HCT116 (cell line): ENCODE measurements at regions not wholly inside any gene's neighbourhood (a gene's known extent, or its start where the extent isn't known, plus 50 kb on each side); places are given as distances from the start of the nearest gene placed in this dataset.

Source experiments
- ATAC-seq: fragments of 200-7000 bp; cut with Tn5 transposase; 2 replicates; pipeline ENCODE4 v1.9.1; 2020; ENCODE audit warnings: mild to moderate bottlenecking, moderate library complexity
- BruUV-seq: library from RNA; stranded (reverse); fragments of 400-500 nt; replicated peaks from 2 replicates; lab custom pipeline; 2021; lab: Mats Ljungman, UMichigan
- CTCF ChIA-PET: fragments of 300-600 bp; sonication (Branson Sonifier 250); formaldehyde crosslinking; loops from one replicate; lab custom pipeline; 2021; ENCODE audit warnings: antibody characterized with exemption; lab: Charles Lee
- POLR2A ChIA-PET: fragments of 300-600, 350-600 bp; sonication (Branson Sonifier 250); formaldehyde crosslinking; loops from one replicate; lab custom pipeline; 2021; ENCODE audit warnings: antibody characterized with exemption; lab: Charles Lee
- RAD21 ChIA-PET, 2 experiments: fragments of 300-600 bp; sonication (Branson Sonifier 250); formaldehyde crosslinking; loops; one replicate each; lab custom pipeline; 2023; ENCODE audit warnings: low total read pairs in 2 of 2; ENCODE audit not compliant: uncharacterized antibody in 2 of 2, unreplicated experiment in 2 of 2, low non-redundant PET in 1 of 2; lab: Charles Lee
- DNase-seq: peaks from one replicate; pipeline ENCODE4 v3.0.0-alpha.2; 2010; ENCODE audit warnings: low read depth, low spot score
- H2AFZ ChIP-seq: fragments of 200-600 bp; shearing (Covaris generic), sonication (generic); 2 replicates; pipeline ENCODE4 v1.6.1; 2017; ENCODE audit warnings: low read depth, mixed run types, mixed read lengths, antibody characterized with exemption, low read length; ENCODE audit not compliant: poor library complexity, severe bottlenecking
- H3K27ac ChIP-seq: 2 replicates; pipeline ENCODE4 v1.5.1; 2012; ENCODE audit warnings: low read depth, low read length
- H3K27me3 ChIP-seq: fragments of 200-600 bp; sonication (generic); 2 replicates; pipeline ENCODE4 v1.6.1; 2016; ENCODE audit warnings: mixed run types, low read length, mixed read lengths; ENCODE audit not compliant: insufficient read depth
- H3K36me3 ChIP-seq, 2 experiments: fragments of 200-500 bp in 1 of 2; fragments of 200-600 bp in 1 of 2; sonication (Bioruptor generic) in 1 of 2; sonication (generic) in 1 of 2; 2 replicates each; pipeline versions ENCODE4 v1.5.1 to v1.6.1; 2014 to 2016; ENCODE audit warnings: low read length in 2 of 2, inconsistent platforms in 1 of 2, mixed read lengths in 1 of 2, mixed run types in 1 of 2; ENCODE audit not compliant: insufficient read depth in 2 of 2, control insufficient read depth in 1 of 2
- H3K4me1 ChIP-seq, 2 experiments: fragments of 200-600 bp in 1 of 2; sonication (generic) in 1 of 2; 2 replicates each; pipeline versions ENCODE4 v1.5.1 to v1.6.1; 2012 to 2017; ENCODE audit warnings: low read length in 2 of 2, inconsistent platforms in 1 of 2, mild to moderate bottlenecking in 1 of 2, mixed read lengths in 1 of 2, mixed run types in 1 of 2, moderate library complexity in 1 of 2; ENCODE audit not compliant: insufficient read depth in 2 of 2, control insufficient read depth in 1 of 2
- H3K4me2 ChIP-seq: fragments of 200-600 bp; sonication (generic); 2 replicates; pipeline ENCODE4 v1.6.1; 2017; ENCODE audit warnings: mixed run types, low read length, mixed read lengths
- H3K4me3 ChIP-seq, 2 experiments: fragments of 200-600 bp in 1 of 2; sonication (generic) in 1 of 2; replicated peaks in 1 of 2; 2 replicates each; pipeline ENCODE4 v1.5.1; 2011 to 2016; ENCODE audit warnings: low read length in 2 of 2, control low read depth in 1 of 2, low read depth in 1 of 2, mild to moderate bottlenecking in 1 of 2, mixed read lengths in 1 of 2, mixed run types in 1 of 2
- H3K79me2 ChIP-seq: fragments of 200-600 bp; sonication (generic); 2 replicates; pipeline ENCODE4 v1.6.1; 2017; ENCODE audit warnings: mild to moderate bottlenecking, mixed run types, low read length, moderate library complexity, mixed read lengths; ENCODE audit not compliant: insufficient read depth
- H3K9ac ChIP-seq: fragments of 200-600 bp; sonication (generic); 2 replicates; pipeline ENCODE4 v1.6.1; 2016; ENCODE audit warnings: low read length, mixed read lengths
- H3K9me2 ChIP-seq: fragments of 200-600 bp; sonication (generic), shearing (Covaris generic); 2 replicates; pipeline ENCODE4 v1.6.1; 2017; ENCODE audit warnings: mixed run types, mild to moderate bottlenecking, moderate library complexity; ENCODE audit not compliant: insufficient read depth
- H3K9me3 ChIP-seq, 2 experiments: fragments of 200-500 bp in 1 of 2; fragments of 200-600 bp in 1 of 2; sonication (Bioruptor generic) in 1 of 2; sonication (generic) in 1 of 2; 2 replicates each; pipeline ENCODE4 v1.6.1; 2014 to 2017; ENCODE audit warnings: low read length in 2 of 2, mixed read lengths in 2 of 2, inconsistent platforms in 1 of 2, low read depth in 1 of 2, mild to moderate bottlenecking in 1 of 2, mixed run types in 1 of 2, moderate library complexity in 1 of 2; ENCODE audit not compliant: control insufficient read depth in 1 of 2, insufficient read depth in 1 of 2
- H4K20me1 ChIP-seq: fragments of 200-600 bp; sonication (generic), shearing (Covaris generic); 2 replicates; pipeline ENCODE4 v1.6.1; 2017; ENCODE audit warnings: mixed run types, mild to moderate bottlenecking, moderate library complexity; ENCODE audit not compliant: insufficient read depth
- ATF3 ChIP-seq: IDR thresholded peaks from 2 replicates; pipeline ENCODE4 v1.6.1; 2012
- CEBPB ChIP-seq: IDR thresholded peaks from 2 replicates; pipeline ENCODE4 v1.6.1; 2012; ENCODE audit warnings: low read depth
- CTCF ChIP-seq, 3 experiments: fragments of 200-600 bp in 1 of 3; sonication (generic) in 1 of 3; IDR thresholded peaks in 2 of 3; conservative IDR thresholded peaks in 1 of 3; 2 replicates each; pipeline ENCODE4 v1.5.1; 2012 to 2017; ENCODE audit warnings: low read depth in 2 of 3, low read length in 2 of 3, antibody characterized with exemption in 1 of 3, borderline replicate concordance in 1 of 3, control low read depth in 1 of 3, mild to moderate bottlenecking in 1 of 3, mixed read lengths in 1 of 3, mixed run types in 1 of 3, moderate library complexity in 1 of 3; ENCODE audit not compliant: insufficient read depth in 1 of 3
- EGR1 ChIP-seq: IDR thresholded peaks from 2 replicates; pipeline ENCODE4 v1.6.1; 2012; ENCODE audit warnings: low read depth
- EZH2 ChIP-seq: fragments of 200-600 bp; sonication (generic); IDR thresholded peaks from 2 replicates; pipeline ENCODE4 v1.6.1; 2017; ENCODE audit warnings: antibody characterized with exemption, mixed run types
- EZH2phosphoT487 ChIP-seq: fragments of 200-600 bp; IDR thresholded peaks from 2 replicates; pipeline ENCODE4 v1.6.1; 2018; ENCODE audit warnings: antibody characterized with exemption, borderline replicate concordance
- FOSL1 ChIP-seq: IDR thresholded peaks from 2 replicates; pipeline ENCODE4 v1.6.1; 2012; ENCODE audit warnings: low read depth
- JUND ChIP-seq: IDR thresholded peaks from 2 replicates; pipeline ENCODE4 v1.6.1; 2012
- POLR2A ChIP-seq: IDR thresholded peaks from 2 replicates; pipeline ENCODE4 v1.7.0; 2011; ENCODE audit warnings: borderline replicate concordance; ENCODE audit not compliant: insufficient read depth, insufficient read length; ENCODE audit errors: extremely low read depth
- POLR2AphosphoS5 ChIP-seq: IDR thresholded peaks from 2 replicates; pipeline ENCODE4 v1.6.1; 2011; ENCODE audit warnings: mild to moderate bottlenecking, low read depth, low read length, moderate library complexity
- SIN3A ChIP-seq: IDR thresholded peaks from 2 replicates; pipeline ENCODE4 v1.6.1; 2012; ENCODE audit warnings: low read depth
- SP1 ChIP-seq: IDR thresholded peaks from 2 replicates; pipeline ENCODE4 v1.6.1; 2012; ENCODE audit warnings: low read depth
- SRF ChIP-seq: IDR thresholded peaks from 2 replicates; pipeline ENCODE4 v1.6.1; 2012; ENCODE audit warnings: low read depth
- TCF7L2 ChIP-seq: IDR thresholded peaks from 2 replicates; pipeline ENCODE4 v1.7.0; 2011; ENCODE audit warnings: borderline replicate concordance, inconsistent platforms; ENCODE audit not compliant: insufficient read depth, insufficient read length; ENCODE audit errors: extremely low read depth
- YY1 ChIP-seq: IDR thresholded peaks from 2 replicates; pipeline ENCODE4 v1.6.1; 2011; ENCODE audit warnings: low read length, low read depth, moderate library complexity, mild to moderate bottlenecking; ENCODE audit not compliant: insufficient replicate concordance; ENCODE audit errors: extremely low read depth
- ZBTB33 ChIP-seq: IDR thresholded peaks from 2 replicates; pipeline ENCODE4 v1.6.1; 2011; ENCODE audit warnings: mild to moderate bottlenecking, low read length, moderate library complexity; ENCODE audit not compliant: insufficient replicate concordance; ENCODE audit errors: extremely low read depth
- ZFX ChIP-seq: fragments of 450-650 bp; IDR thresholded peaks from 2 replicates; pipeline ENCODE4 v1.6.1; 2017
- intact Hi-C: fragments of 100-400 bp; cut with micrococcal nuclease; formaldehyde crosslinking; loops from 2 replicates; pipeline ENCODE4 v1.10.0; 2022

- BruUV-seq, result no TSS peak
- no peaks in the 10 kb centered on the region for H3K27me3 ChIP-seq
- H3K9me2 ChIP-seq, result no peaks in the 10 kb centered on the region
- TF ChIP-seq FOSL1 (no peak), SIN3A (no peak), SRF (no peak), TCF7L2 (no peak), POLR2A (no peak), ZFX (no peak), EZH2phosphoT487 (no peak), JUND (no peak), SP1 (no peak), YY1 (no peak), CTCF (IDR thresholded peaks at IDR 0.05 in 2 of 3, conservative IDR thresholded peaks at IDR 0.05 in 1 of 3; ENCODE audit: borderline replicate concordance in 1 of 3, insufficient read depth in 1 of 3, low read depth in 2 of 3, low read length in 2 of 3) (no peak), EGR1 (no peak), ATF3 (no peak), POLR2AphosphoS5 (no peak), CEBPB (no peak), ZBTB33 (no peak), EZH2 (no peak)
- DNase-seq (no peak), ATAC-seq (no peak)
- H2AFZ ChIP-seq, result peak overlapping the region; percentile 55
- no peaks in the 10 kb centered on the region for H3K9me3 ChIP-seq
- no peaks in the 10 kb centered on the region for H3K79me2 ChIP-seq
- ChIA-PET POLR2A (no interaction called here), RAD21 (no interaction called here), CTCF (no interaction called here)
- H3K36me3 ChIP-seq, result no peaks in the 10 kb centered on the region
- no peak overlapping the region for H3K4me3 ChIP-seq
- intact Hi-C loops, result no loop called here
- peaks cover 6 to 31% of the 10 kb centered on the region in 2 experiments for H3K4me1 ChIP-seq
- H4K20me1 ChIP-seq, result no peaks in the 10 kb centered on the region
- no peak overlapping the region for H3K9ac ChIP-seq
- H3K4me2 ChIP-seq, result no peak overlapping the region
- H3K27ac ChIP-seq, result no peak overlapping the region
Measured at GRCh38 chr5:57687596-57687995, 205.0 kb upstream of the ACTBL2 start.
